ACHN (cell line): ENCODE measurements at regions not wholly inside any gene's neighbourhood (a gene's known extent, or its start where the extent isn't known, plus 50 kb on each side); places are given as distances from the start of the nearest gene placed in this dataset.
"Not testable (repeated sequence)": the region's sequence is repeated elsewhere in the genome, so short reads cannot be mapped to it uniquely, and the experiment has no call there.

ENCODE experiments used
- DNase-seq: peaks from one replicate; pipeline ENCODE4 v3.0.0-alpha.2; 2015
- in situ Hi-C: cut with HindIII; loops from 2 replicates; pipeline ENCODE4 v1.10.0; 2017; ENCODE audit warnings: low sequenced_read_pairs, low pct_ligation_motif_present, low pct_unique_long_range_greater_than_20kb

- DNase-seq = no peak
- in situ Hi-C loops = no loop called here
Observed at GRCh38 chr16:66197668-66198278, 168.7 kb upstream of the CDH5 start.

GRCh38 chr16:66196770-66197169 lies 169.7 kb upstream of the CDH5 start:
- in situ Hi-C loops = no loop called here

DNA sequence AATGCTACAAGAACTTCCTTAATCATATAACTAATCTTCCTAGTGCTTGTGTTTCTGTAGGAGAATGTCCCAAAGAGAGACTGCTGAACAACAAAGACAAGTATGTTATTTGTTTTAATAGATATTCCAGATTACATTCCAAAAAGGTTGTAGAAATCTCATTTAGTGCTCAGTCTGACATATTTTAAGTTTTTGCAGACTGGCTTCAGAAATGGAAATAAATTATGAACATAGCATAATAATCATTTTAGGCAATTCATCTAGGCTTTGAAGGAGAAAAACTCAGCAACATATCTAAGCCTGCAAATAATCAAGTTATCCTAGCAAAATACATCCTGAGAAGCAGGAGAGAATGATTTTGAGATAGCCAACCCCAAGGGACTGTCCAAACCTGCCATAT lies 171.6 kb upstream of the CDH5 start:
- DNase-seq = no peak
- in situ Hi-C loops = no loop called here

More at GRCh38 chr16:66196770-66197169, 169.7 kb upstream of the CDH5 start:
- DNase-seq = no peak

DNA sequence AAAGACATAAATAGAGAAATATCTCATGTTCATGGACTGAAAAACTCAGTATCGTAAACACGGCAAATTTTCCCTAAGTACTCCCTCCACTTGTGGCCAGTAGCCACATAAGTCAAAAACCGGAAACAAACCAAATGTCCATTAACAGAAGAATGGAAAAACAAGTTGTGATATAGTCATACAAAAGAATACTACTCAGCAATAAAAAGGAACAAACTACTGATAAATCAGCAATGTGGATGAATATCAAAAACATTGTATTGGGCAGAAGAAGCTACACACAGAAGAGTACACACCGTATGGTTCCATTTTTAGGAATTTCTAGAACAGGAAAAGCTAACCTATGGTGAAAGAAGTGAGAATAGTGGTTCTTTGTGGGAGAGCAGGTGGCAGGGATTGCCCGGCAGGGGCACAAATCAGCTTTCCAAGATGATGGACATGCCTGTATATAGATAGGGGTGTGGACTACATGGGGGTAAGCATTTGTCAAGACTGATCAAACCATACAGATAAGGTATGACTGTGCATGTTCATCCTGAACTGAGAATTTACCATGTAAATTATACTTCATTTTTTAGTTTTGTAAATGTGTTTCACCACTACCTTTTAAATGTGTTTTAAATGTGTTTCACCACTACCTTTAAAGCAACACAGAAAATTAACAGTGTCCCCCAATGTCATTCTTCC lies 172.8 kb upstream of the CDH5 start:
- no peak for DNase-seq
- in situ Hi-C loops = no loop called here

DNA sequence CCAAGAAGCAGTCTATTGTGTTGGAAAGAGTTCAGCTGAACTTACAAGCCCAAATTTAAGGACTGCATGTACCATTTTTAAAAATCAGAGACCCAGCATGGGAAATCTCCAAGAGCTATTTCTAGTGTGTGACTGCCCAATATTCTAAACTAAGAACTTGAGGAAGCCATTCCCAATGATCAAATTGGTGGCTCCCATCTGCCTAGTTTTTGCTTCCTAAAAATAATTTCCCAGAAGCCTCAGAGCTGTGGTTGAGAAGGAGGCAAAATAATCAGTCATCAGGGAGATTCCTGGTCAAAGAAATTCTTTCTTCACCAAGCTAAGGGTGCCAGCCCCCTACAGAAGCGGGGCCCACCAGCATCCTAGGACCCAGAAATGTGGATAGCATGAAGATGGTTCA lies 176.1 kb upstream of the CDH5 start:
- in situ Hi-C loops = no loop called here
- no peak for DNase-seq

DNA sequence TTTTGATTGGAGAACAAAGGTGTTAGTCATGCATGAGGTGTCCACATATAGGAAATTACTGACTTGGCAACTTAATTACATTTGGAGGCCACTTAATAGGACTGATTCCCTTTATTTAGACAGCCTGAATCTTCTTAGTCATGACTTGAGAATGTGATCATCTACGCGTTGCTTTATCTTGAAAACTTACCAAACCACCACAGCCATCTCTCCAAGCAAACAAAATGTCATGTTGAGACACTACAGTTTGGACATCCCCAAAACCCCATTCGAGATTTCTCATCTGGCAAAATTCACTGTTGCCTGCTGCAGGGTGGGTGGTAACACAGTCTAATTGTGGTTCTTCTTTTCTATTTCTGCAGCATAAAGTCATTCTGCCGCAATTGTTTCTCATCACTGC lies 176.5 kb upstream of the CDH5 start:
- no peak for DNase-seq
- in situ Hi-C loops = no loop called here

- no peak for DNase-seq
- in situ Hi-C loops = no loop called here
Observed at GRCh38 chr16:66188917-66189725, 177.4 kb upstream of the CDH5 start.

- in situ Hi-C loops = no loop called here
- no peak for DNase-seq
Observed at GRCh38 chr16:66186251-66186785, 180.2 kb upstream of the CDH5 start.

GRCh38 chr16:66182592-66182991 lies 183.9 kb upstream of the CDH5 start:
- in situ Hi-C loops = no loop called here

DNA sequence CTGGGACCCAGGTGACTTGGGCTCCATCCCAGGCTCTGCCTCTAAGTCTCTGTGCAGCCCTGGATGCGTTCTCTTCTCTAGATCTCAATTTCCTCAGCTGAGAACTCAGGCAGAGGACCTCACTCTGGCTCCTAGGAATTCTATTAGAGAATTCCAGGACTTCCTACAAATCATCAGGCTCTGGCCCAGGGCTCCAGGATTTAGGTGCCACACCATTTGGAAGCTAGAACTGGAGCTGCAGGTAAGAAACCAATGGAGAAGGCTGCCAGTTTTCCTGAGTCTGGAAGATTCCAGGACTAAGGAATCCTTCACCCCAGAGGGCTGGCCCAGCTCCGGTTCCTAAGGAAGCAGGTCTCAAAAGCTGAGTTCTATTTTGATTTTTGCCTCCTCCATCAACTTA lies 189.8 kb upstream of the CDH5 start:
- no peak for DNase-seq
- in situ Hi-C loops = no loop called here

More at GRCh38 chr16:66182592-66182991, 183.9 kb upstream of the CDH5 start:
- no peak for DNase-seq

DNA sequence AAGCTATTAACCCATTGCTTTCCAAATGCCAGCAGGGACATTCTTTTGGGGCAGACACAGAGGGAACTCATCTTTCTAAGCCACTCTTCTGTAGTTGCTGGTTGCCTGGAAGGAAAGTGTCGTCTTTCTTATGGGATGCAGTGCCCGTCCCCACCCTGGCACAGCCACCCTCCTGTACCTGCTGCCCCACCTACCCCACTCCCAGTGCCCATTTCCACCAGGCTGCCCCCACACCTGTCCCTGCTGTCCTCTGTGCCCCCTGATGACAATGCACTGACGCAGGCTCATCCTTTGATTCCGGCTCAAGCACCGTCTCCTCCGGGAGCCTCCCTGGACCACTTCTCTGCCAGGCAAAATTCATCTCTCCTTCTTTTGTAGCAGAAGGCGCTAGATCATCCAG lies 190.4 kb upstream of the CDH5 start:
- in situ Hi-C loops = no loop called here

DNA sequence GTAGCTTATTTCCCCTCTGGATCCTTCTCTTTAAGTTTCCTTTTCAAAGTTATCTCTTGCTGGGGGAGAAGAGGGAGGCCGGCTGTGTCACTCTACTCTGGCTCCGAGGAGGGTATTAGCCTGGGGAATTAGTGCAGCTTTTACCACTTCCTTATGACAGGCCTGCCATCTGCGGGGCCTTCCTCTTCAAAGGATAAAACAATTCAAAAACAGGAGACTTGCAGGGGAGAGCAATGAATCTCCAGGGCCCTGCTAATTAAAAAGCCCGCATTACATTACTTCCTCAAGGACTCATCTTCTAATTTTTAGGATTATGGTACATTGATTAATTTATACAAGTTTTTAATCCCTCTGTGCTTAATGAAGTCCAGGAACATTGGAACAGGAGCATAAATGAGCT lies 190.9 kb upstream of the CDH5 start:
- DNase-seq = no peak
- in situ Hi-C loops = no loop called here

More for the DNA sequence above, 190.4 kb upstream of the CDH5 start:
- DNase-seq = no peak

DNA sequence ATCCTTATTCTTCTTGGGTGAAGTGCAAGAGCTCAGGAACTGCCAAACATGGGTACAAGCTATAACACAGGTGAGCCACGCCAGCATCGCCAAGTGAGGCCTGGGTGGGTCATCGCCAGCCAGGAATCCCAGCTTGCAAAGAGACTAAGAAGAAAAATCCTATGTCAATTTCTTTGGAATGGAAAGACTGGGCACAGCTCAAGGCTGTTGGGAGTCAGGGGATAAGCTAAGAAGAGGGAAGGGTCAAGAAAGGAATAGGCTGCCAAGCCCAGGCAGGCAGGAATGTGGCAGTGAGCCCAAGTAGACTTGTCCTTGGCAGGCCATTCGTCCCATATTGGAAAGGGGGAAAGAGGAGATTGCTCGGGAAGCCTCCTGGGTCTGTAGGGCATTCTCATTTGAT lies 191.4 kb upstream of the CDH5 start:
- in situ Hi-C loops = no loop called here

GRCh38 chr16:66173796-66174195 lies 192.7 kb upstream of the CDH5 start:
- in situ Hi-C loops, DNase-seq: not testable (repeated sequence)

More for the DNA sequence above, 191.4 kb upstream of the CDH5 start:
- DNase-seq = no peak

DNA sequence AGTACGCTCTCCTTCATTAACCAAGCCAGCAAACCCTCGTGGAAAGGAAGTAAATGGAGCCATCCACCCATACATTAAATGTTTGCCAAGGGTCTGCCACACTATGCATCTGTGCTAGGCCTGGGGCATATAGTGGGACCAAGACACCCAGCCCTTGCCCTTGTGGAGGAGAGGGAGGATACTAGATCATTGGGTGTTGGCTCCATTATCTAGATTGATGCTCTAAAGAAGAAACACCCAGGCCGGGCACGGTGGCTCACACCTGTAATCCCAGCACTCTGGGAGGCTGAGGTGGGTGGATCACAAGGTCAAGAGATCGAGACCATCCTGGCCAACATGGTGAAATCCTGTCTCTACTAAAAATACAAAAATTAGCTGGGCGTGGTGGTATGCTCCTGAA lies 193.3 kb upstream of the CDH5 start:
- in situ Hi-C loops = not testable (repeated sequence)

GRCh38 chr16:66172463-66172862 lies 194.0 kb upstream of the CDH5 start:
- in situ Hi-C loops = no loop called here
- DNase-seq = no peak

More for the DNA sequence above, 193.3 kb upstream of the CDH5 start:
- DNase-seq = not testable (repeated sequence)

GRCh38 chr16:66171578-66171977 lies 194.9 kb upstream of the CDH5 start:
- no peak for DNase-seq
- in situ Hi-C loops = no loop called here

GRCh38 chr16:66170989-66171388 lies 195.5 kb upstream of the CDH5 start:
- in situ Hi-C loops = no loop called here
- DNase-seq = no peak

- in situ Hi-C loops = no loop called here
- no peak for DNase-seq
Observed at GRCh38 chr16:66169817-66170216, 196.7 kb upstream of the CDH5 start.
